GM10266 (cell line): ENCODE measurements at regions not wholly inside any gene's neighbourhood (a gene's known extent, or its start where the extent isn't known, plus 50 kb on each side); places are given as distances from the start of the nearest gene placed in this dataset.

Source experiments
- DNase-seq: peaks from one replicate; pipeline ENCODE4 v3.0.0; 2012; ENCODE audit errors: extremely low spot score
- TF ChIP-seq, protein P1 (sequence below): IDR thresholded peaks from 2 replicates; pipeline ENCODE4 v1.5.1; 2012; ENCODE audit warnings: mild to moderate bottlenecking, low read depth; ENCODE audit not compliant: control insufficient read depth, insufficient read depth; ENCODE audit errors: missing control alignments

DNA sequence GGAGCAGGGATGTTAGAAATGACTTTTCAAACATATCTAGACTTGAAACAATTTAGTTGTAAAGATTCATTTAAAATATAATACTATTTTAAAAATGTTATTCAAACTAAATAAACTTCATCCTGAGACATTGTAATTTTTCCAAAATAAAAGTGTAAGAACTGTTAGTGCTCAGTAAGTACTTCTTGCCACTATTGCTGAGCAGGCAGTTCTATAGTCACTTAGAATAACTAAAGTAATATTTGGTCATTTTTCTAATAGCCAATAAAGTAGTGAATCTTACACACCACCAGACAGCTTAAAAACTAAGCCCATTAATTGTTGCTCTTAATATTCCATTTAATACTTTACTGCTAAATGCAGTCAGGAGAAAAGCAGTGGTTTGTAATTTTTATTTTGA is 1120.0 kb upstream of the CDH10 start:
- TF ChIP-seq, protein P1, sequence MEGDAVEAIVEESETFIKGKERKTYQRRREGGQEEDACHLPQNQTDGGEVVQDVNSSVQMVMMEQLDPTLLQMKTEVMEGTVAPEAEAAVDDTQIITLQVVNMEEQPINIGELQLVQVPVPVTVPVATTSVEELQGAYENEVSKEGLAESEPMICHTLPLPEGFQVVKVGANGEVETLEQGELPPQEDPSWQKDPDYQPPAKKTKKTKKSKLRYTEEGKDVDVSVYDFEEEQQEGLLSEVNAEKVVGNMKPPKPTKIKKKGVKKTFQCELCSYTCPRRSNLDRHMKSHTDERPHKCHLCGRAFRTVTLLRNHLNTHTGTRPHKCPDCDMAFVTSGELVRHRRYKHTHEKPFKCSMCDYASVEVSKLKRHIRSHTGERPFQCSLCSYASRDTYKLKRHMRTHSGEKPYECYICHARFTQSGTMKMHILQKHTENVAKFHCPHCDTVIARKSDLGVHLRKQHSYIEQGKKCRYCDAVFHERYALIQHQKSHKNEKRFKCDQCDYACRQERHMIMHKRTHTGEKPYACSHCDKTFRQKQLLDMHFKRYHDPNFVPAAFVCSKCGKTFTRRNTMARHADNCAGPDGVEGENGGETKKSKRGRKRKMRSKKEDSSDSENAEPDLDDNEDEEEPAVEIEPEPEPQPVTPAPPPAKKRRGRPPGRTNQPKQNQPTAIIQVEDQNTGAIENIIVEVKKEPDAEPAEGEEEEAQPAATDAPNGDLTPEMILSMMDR = no peak
- DNase-seq = no peak

- no peak for DNase-seq
- TF ChIP-seq, protein P1 = no peak
These were observed 1119.0 kb upstream of the CDH10 start for GRCh38 chr5:25763781-25764180.

- TF ChIP-seq, protein P1 = no peak
- DNase-seq = no peak
These were observed 1110.1 kb upstream of the CDH10 start for GRCh38 chr5:25754895-25755294.

- TF ChIP-seq, protein P1 = no peak
- DNase-seq = no peak
These were observed 1100.1 kb upstream of the CDH10 start for GRCh38 chr5:25744908-25745307.

- TF ChIP-seq, protein P1 = no peak
- DNase-seq = no peak
These were observed 1071.9 kb upstream of the CDH10 start for GRCh38 chr5:25716680-25717079.

DNA sequence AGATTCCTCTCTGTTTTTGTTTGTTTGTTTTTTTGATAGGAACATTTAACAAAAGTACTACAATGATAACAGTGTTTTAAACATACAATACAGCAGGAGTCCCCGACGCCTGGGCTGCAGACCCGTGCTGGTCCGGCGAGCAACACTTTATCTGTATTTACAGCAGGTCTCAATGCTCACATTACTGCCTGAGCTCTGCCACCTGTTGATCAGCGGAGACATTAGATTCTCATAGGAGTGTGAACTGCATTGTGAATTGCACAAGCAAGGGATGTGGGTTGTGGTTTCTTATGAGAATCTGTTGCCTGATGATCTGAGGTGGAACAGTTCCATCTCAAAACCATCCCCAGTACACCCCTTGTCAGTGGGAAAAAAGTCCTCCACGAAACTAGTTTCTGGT is 1068.5 kb upstream of the CDH10 start:
- DNase-seq = no peak
- TF ChIP-seq, protein P1 = no peak

DNA sequence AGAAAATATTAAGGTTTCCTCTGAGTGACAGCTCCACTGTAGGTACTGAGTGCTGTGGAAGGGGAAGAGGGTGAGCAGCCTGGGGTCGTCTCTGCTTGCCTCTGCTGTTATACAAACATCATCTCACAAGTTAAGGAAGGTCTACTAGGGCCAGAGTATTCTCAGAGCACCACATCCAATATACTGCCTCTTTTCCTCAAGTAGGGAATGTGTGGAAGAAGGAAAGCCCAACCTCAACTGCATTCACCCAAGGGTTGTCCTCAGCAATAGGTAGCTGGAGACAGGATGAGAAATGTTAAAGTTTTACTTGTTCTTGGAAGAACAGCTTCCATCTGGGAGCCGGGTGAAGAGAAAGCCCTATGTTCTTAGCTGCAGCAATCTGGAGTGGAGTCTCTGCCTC is 1062.3 kb upstream of the CDH10 start:
- TF ChIP-seq, protein P1 = no peak
- no peak for DNase-seq
